A673 (cell line): ENCODE measurements at regions not wholly inside any gene's neighbourhood (a gene's known extent, or its start where the extent isn't known, plus 50 kb on each side); places are given as distances from the start of the nearest gene placed in this dataset.

ENCODE experiments used
- BruUV-seq: library from RNA; stranded (reverse); fragments of 400-500 nt; replicated peaks from 2 replicates; lab custom pipeline; 2021; lab: Mats Ljungman, UMichigan
- CTCF ChIA-PET: fragments of 300-600 bp; sonication (Branson Sonifier 250); formaldehyde crosslinking; loops from one replicate; lab custom pipeline; 2022; ENCODE audit warnings: antibody characterized with exemption; lab: Charles Lee
- POLR2A ChIA-PET: fragments of 300-600 bp; sonication (Branson Sonifier 250); formaldehyde crosslinking; loops from one replicate; lab custom pipeline; 2022; ENCODE audit warnings: antibody characterized with exemption; ENCODE audit not compliant: low non-redundant PET; lab: Charles Lee
- DNase-seq: peaks from one replicate; pipeline ENCODE4 v3.0.0-alpha.2; 2015; ENCODE audit warnings: low spot score
- H3K27ac ChIP-seq: fragments of 200-600 bp; sonication (generic); 2 replicates; pipeline ENCODE4 v1.5.1; 2016; ENCODE audit warnings: mixed run types, low read depth, mild to moderate bottlenecking, mixed read lengths, antibody characterized with exemption, low read length; ENCODE audit not compliant: poor library complexity, severe bottlenecking
- H3K27me3 ChIP-seq: fragments of 200-600 bp; sonication (generic); replicated peaks from 2 replicates; pipeline ENCODE4 v1.6.1; 2017; ENCODE audit warnings: mixed run types, low read depth, mild to moderate bottlenecking, mixed read lengths, antibody characterized with exemption, low read length; ENCODE audit not compliant: insufficient read depth, poor library complexity
- H3K36me3 ChIP-seq: fragments of 200-600 bp; sonication (generic); 2 replicates; pipeline ENCODE4 v1.6.1; 2016; ENCODE audit warnings: mixed run types, mild to moderate bottlenecking, mixed read lengths, antibody characterized with exemption, low read length; ENCODE audit not compliant: insufficient read depth, poor library complexity, severe bottlenecking
- H3K4me1 ChIP-seq: fragments of 200-600 bp; sonication (generic); 2 replicates; pipeline ENCODE4 v1.6.1; 2017; ENCODE audit warnings: mixed run types, mild to moderate bottlenecking, mixed read lengths, antibody characterized with exemption, low read length; ENCODE audit not compliant: insufficient read depth, poor library complexity, severe bottlenecking
- H3K4me3 ChIP-seq: fragments of 200-600 bp; sonication (generic); 2 replicates; pipeline ENCODE4 v1.5.1; 2016; ENCODE audit warnings: low read depth, mixed run types, mild to moderate bottlenecking, mixed read lengths, low read length; ENCODE audit not compliant: poor library complexity, severe bottlenecking
- H3K9me3 ChIP-seq: fragments of 200-600 bp; sonication (generic); 2 replicates; pipeline ENCODE4 v1.6.1; 2016; ENCODE audit warnings: mixed run types, low read depth, mild to moderate bottlenecking, mixed read lengths, antibody characterized with exemption, low read length; ENCODE audit not compliant: poor library complexity, severe bottlenecking
- CTCF ChIP-seq: fragments of 300-800, 200-600 bp; sonication (generic); conservative IDR thresholded peaks from 2 replicates; pipeline ENCODE4 v1.5.1; 2017; ENCODE audit warnings: low read depth, mild to moderate bottlenecking, antibody characterized with exemption, low read length, moderate library complexity, mixed read lengths
- EZH2 ChIP-seq: fragments of 200-600 bp; sonication (generic); IDR thresholded peaks from 2 replicates; pipeline ENCODE4 v1.6.1; 2017; ENCODE audit warnings: borderline replicate concordance, low read depth, mild to moderate bottlenecking, mixed read lengths, antibody characterized with exemption, low read length; ENCODE audit not compliant: poor library complexity, severe bottlenecking
- intact Hi-C: fragments of 100-400 bp; cut with micrococcal nuclease; formaldehyde crosslinking; loops from one replicate; pipeline ENCODE4 v1.10.0; 2022; ENCODE audit not compliant: unreplicated experiment

- TF ChIP-seq CTCF (no peak), EZH2 (no peak)
- POLR2A ChIA-PET, result no interaction called here
- BruUV-seq, result no TSS peak
- Histone ChIP-seq H3K9me3 (no peaks in the 10 kb centered on the region), H3K27me3 (peaks cover 22% of the 10 kb centered on the region), H3K4me3 (no peak overlapping the region), H3K27ac (no peak overlapping the region), H3K4me1 (no peaks in the 10 kb centered on the region), H3K36me3 (no peaks in the 10 kb centered on the region)
- intact Hi-C loops, result loop anchor here (10.0 kb wide), 1 partner anchor 443 kb away; no protein-coding TSS in a partner anchor
- no peak for DNase-seq
- CTCF ChIA-PET, result no interaction called here
These were observed 427.9 kb upstream of the JAG1 start for GRCh38 chr20:11101696-11102095.

GRCh38 chr20:11103866-11104265 lies 430.1 kb upstream of the JAG1 start:
- Histone ChIP-seq H3K27ac (no peak overlapping the region), H3K36me3 (no peaks in the 10 kb centered on the region), H3K27me3 (peaks cover 10% of the 10 kb centered on the region), H3K4me1 (no peaks in the 10 kb centered on the region), H3K9me3 (no peaks in the 10 kb centered on the region), H3K4me3 (no peak overlapping the region)
- no TSS peak for BruUV-seq
- no peak for DNase-seq
- intact Hi-C loops, result loop anchor here (10.0 kb wide), 1 partner anchor 441 kb away; no protein-coding TSS in a partner anchor
- TF ChIP-seq EZH2 (no peak), CTCF (no peak)
- CTCF ChIA-PET, result no interaction called here
- POLR2A ChIA-PET, result no interaction called here

GRCh38 chr20:11108102-11108810 lies 434.5 kb upstream of the JAG1 start:
- intact Hi-C loops, result loop anchor here (10.0 kb wide), 1 partner anchor 437 kb away; no protein-coding TSS in a partner anchor
- CTCF ChIA-PET, result interaction anchor here (0.6 kb wide), 1 partner anchor 437 kb away, joined by 11 read pairs; no protein-coding TSS in a partner anchor
- BruUV-seq, result no TSS peak
- Histone ChIP-seq H3K4me3 (no peak overlapping the region), H3K27ac (no peak overlapping the region), H3K36me3 (no peaks in the 10 kb centered on the region), H3K9me3 (no peaks in the 10 kb centered on the region), H3K4me1 (no peaks in the 10 kb centered on the region), H3K27me3 (no peaks in the 10 kb centered on the region)
- no peak for DNase-seq
- no peak for TF ChIP-seq EZH2
- no peak for TF ChIP-seq CTCF
- POLR2A ChIA-PET, result no interaction called here
